ENCODE measurements at regions not wholly inside any gene's neighbourhood (a gene's known extent, or its start where the extent isn't known, plus 50 kb on each side); places are given as distances from the start of the nearest gene placed in this dataset.

- ATAC-seq (no peak), DNase-seq (ENCODE audit: low read depth in 1 of 2, low spot score in 1 of 2) (no peak), FAIRE-seq (no peak)
- CTCF ChIA-PET = no interaction called here
- no peak for TF ChIP-seq SREBF2 (IDR thresholded peaks at IDR 0.05)
- H3K4me3 ChIP-seq = no peak overlapping the region
- no peak overlapping the region for H3K4me2 ChIP-seq
- H3K9me3 ChIP-seq = no peaks in the 10 kb centered on the region
- H3K4me1 ChIP-seq = no peaks in the 10 kb centered on the region
- POLR2A ChIA-PET = no interaction called here
- 14% methylated on average over 4 of the region's 4 CpGs for WGBS (ENCODE audit: missing lambda C conversion rate)
- H3K27ac ChIP-seq = no peak overlapping the region
Measured at GRCh38 chr18:30545393-30545792, 497.1 kb downstream of the DSC3 start.

DNA sequence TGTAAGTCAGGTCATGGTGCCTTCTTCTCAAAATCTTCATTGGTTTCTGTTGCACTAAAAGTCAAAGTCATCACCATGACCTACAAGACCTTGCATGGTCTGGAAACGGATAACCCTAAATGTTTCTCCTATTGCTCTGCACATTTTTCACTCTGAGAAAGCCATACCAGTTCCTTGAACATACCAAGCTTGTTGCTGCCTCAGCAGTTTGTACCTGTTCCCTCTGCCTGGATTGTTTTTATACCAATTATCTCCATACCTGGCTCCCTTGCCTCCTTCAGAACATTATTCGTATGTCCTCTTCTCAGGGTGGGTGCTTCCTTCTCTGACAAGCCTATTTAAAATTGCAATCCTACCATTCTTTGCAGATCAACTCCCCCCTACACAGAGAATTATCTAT lies 498.4 kb downstream of the DSC3 start:
- ChIA-PET CTCF (interaction anchor here (0.5 kb wide), 1 partner anchor 62 kb away, joined by 3 read pairs; no protein-coding TSS in a partner anchor), POLR2A (no interaction called here)
- Histone ChIP-seq H3K27ac (no peak overlapping the region), H3K4me1 (no peaks in the 10 kb centered on the region), H3K4me2 (no peak overlapping the region), H3K9me3 (no peaks in the 10 kb centered on the region), H3K4me3 (no peak overlapping the region)
- WGBS (ENCODE audit: missing lambda C conversion rate) = 2% methylated on average over 2 of the region's 2 CpGs
- TF ChIP-seq CBX2 (IDR thresholded peaks at IDR 0.05; ENCODE audit: borderline replicate concordance, low read depth) (no peak), SREBF2 (IDR thresholded peaks at IDR 0.05) (no peak), EHMT2 (IDR thresholded peaks at IDR 0.05; ENCODE audit: low read depth) (no peak), RNF2 (IDR thresholded peaks at IDR 0.05; ENCODE audit: borderline replicate concordance, low read depth) (no peak), FOXS1 (CRISPR knock-in tag; IDR thresholded peaks at IDR 0.05) (no peak), CHD2 (IDR thresholded peaks at IDR 0.05; ENCODE audit: low read length, partially characterized antibody) (no peak), RARB (CRISPR knock-in tag; IDR thresholded peaks at IDR 0.05) (no peak), GATA3 (IDR thresholded peaks at IDR 0.05; ENCODE audit: borderline replicate concordance) (no peak), RAD21 (conservative IDR thresholded peaks at IDR 0.05 in 1 of 2, IDR thresholded peaks at IDR 0.05 in 1 of 2) (no peak), NPAS2 (CRISPR knock-in tag; IDR thresholded peaks at IDR 0.05; ENCODE audit: borderline replicate concordance) (no peak), RCOR1 (IDR thresholded peaks at IDR 0.05; ENCODE audit: low read depth, low read length) (no peak)
- FAIRE-seq (no peak), DNase-seq (ENCODE audit: low read depth in 1 of 2, low spot score in 1 of 2) (no peak), ATAC-seq (no peak)

DNA sequence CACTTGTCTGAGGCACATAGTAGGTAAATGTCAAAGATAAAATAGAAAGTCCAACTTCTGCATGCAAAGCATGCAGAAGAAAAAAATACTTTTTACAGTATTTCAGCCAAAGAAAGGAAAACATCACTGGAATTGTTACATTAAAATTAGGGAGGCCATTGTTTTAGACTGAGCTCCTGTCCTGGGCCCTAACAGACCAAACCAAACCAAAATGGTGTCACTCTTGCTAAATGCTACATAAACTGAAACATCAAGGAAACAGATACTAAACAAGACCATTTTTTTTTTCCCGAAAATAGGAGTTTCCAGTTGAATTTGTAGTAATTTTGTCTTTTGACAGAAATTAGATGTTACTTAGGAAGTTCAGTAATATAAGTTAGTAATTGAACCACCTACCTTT lies 508.8 kb downstream of the DSC3 start:
- CTCF ChIA-PET = no interaction called here
- no peak for DNase-seq (ENCODE audit: low read depth in 1 of 2, low spot score in 1 of 2)
- Histone ChIP-seq H3K9me3 (no peaks in the 10 kb centered on the region), H3K27ac (no peak overlapping the region), H3K4me2 (no peak overlapping the region), H3K4me3 (no peak overlapping the region), H3K4me1 (no peaks in the 10 kb centered on the region)
- FAIRE-seq = no peak
- WGBS (ENCODE audit: missing lambda C conversion rate) = 0% methylated on average over 1 of the region's 1 CpG
- TF ChIP-seq HDAC2 (IDR thresholded peaks at IDR 0.05) (no peak), EHMT2 (IDR thresholded peaks at IDR 0.05; ENCODE audit: low read depth) (no peak), POLR2A (IDR thresholded peaks at IDR 0.05; ENCODE audit: low read length) (no peak), HOXA7 (CRISPR knock-in tag; IDR thresholded peaks at IDR 0.05) (no peak), MAFK (IDR thresholded peaks at IDR 0.05; ENCODE audit: partially characterized antibody) (no peak), CHD2 (IDR thresholded peaks at IDR 0.05; ENCODE audit: low read length, partially characterized antibody) (no peak), HEYL (CRISPR knock-in tag; IDR thresholded peaks at IDR 0.05) (no peak), ZFP36 (IDR thresholded peaks at IDR 0.05; ENCODE audit: borderline replicate concordance, partially characterized antibody) (no peak), POLR2AphosphoS2 (conservative IDR thresholded peaks at IDR 0.05; ENCODE audit: low read length) (no peak), FOSB (CRISPR knock-in tag; IDR thresholded peaks at IDR 0.05) (no peak), SMC3 (IDR thresholded peaks at IDR 0.05) (no peak), FOSL2 (IDR thresholded peaks at IDR 0.05) (no peak), FOSL2 (CRISPR knock-in tag; IDR thresholded peaks at IDR 0.05) (no peak), RCOR1 (IDR thresholded peaks at IDR 0.05; ENCODE audit: low read depth, low read length) (no peak), MYC (IDR thresholded peaks at IDR 0.05; ENCODE audit: borderline replicate concordance, low read length) (no peak), PBX3 (IDR thresholded peaks at IDR 0.05) (no peak)
- TF ChIP-seq, protein P1, sequence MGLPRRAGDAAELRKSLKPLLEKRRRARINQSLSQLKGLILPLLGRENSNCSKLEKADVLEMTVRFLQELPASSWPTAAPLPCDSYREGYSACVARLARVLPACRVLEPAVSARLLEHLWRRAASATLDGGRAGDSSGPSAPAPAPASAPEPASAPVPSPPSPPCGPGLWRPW (IDR thresholded peaks at IDR 0.05) = no peak
- no peak for ATAC-seq
- POLR2A ChIA-PET = no interaction called here
